Esophagus squamous epithelium (tissue), 4 donors: ENCODE measurements at regions not wholly inside any gene's neighbourhood (a gene's known extent, or its start where the extent isn't known, plus 50 kb on each side); places are given as distances from the start of the nearest gene placed in this dataset.

Source experiments
- POLR2A ChIP-seq, 4 donors: fragments of 450-650 bp; IDR thresholded peaks; one replicate each; pipeline ENCODE4 v1.6.1; 2017; ENCODE audit warnings: antibody characterized with exemption in 4 of 4, mild to moderate bottlenecking in 4 of 4, moderate library complexity in 3 of 4
- TF ChIP-seq, protein P1 (sequence below), 6 experiments: fragments of 450-650 bp in 4 of 6; fragments of 200-600 bp in 2 of 6; sonication (generic) in 2 of 6; IDR thresholded peaks; one replicate each; pipeline ENCODE4 v1.5.1; 2016 to 2019; ENCODE audit warnings: antibody characterized with exemption in 6 of 6, mild to moderate bottlenecking in 4 of 6, moderate library complexity in 4 of 6

DNA sequence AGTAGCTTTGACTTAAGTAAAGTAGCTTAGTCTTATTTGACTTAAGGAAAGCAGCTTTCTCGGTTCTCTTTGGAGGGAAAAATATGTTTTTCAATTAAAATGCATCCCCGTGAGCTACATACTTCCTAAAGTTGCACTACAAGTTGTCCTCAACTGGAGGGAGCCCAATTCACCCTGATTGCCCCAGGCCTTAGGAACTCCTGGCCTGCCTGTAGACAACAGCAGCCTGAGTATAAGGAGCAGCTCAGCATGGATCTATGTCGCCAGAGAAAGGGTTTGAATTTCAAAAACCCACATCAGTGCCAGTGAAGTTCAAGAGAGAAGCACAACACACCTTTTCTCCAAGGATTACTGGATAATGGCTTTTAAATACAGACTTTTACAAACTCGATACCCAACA is 772.0 kb downstream of the TNS3 start:
- TF ChIP-seq, protein P1, sequence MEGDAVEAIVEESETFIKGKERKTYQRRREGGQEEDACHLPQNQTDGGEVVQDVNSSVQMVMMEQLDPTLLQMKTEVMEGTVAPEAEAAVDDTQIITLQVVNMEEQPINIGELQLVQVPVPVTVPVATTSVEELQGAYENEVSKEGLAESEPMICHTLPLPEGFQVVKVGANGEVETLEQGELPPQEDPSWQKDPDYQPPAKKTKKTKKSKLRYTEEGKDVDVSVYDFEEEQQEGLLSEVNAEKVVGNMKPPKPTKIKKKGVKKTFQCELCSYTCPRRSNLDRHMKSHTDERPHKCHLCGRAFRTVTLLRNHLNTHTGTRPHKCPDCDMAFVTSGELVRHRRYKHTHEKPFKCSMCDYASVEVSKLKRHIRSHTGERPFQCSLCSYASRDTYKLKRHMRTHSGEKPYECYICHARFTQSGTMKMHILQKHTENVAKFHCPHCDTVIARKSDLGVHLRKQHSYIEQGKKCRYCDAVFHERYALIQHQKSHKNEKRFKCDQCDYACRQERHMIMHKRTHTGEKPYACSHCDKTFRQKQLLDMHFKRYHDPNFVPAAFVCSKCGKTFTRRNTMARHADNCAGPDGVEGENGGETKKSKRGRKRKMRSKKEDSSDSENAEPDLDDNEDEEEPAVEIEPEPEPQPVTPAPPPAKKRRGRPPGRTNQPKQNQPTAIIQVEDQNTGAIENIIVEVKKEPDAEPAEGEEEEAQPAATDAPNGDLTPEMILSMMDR (IDR thresholded peaks at IDR 0.05): no peak
- no peak for TF ChIP-seq POLR2A (IDR thresholded peaks at IDR 0.05)
